SH-SY5Y (cell line): ENCODE measurements at regions not wholly inside any gene's neighbourhood (a gene's known extent, or its start where the extent isn't known, plus 50 kb on each side); places are given as distances from the start of the nearest gene placed in this dataset.

Experiments
- GATA2 ChIP-seq: IDR thresholded peaks from 2 replicates; pipeline ENCODE4 v1.6.1; 2011; ENCODE audit warnings: mild to moderate bottlenecking, low read depth, low read length
- GATA3 ChIP-seq: IDR thresholded peaks from 2 replicates; pipeline ENCODE4 v1.6.1; 2011; ENCODE audit warnings: low read depth, mild to moderate bottlenecking, low read length, moderate library complexity

GRCh38 chr5:68643064-68643463 lies 427.5 kb downstream of the PIK3R1 start:
- TF ChIP-seq GATA3 (no peak), GATA2 (no peak)
